MM.1S (cell line): ENCODE measurements at regions not wholly inside any gene's neighbourhood (a gene's known extent, or its start where the extent isn't known, plus 50 kb on each side); places are given as distances from the start of the nearest gene placed in this dataset.
A peak's percentile ranks its signal among the peaks of the same experiment; 100 is the strongest.

Source experiments
- DNase-seq: peaks from one replicate; pipeline ENCODE4 v3.0.0-alpha.2; 2015
- H2AFZ ChIP-seq: fragments of 300-600 bp; sonication (generic); 2 replicates; pipeline ENCODE4 v1.6.0; 2016; ENCODE audit warnings: antibody characterized with exemption, low read length
- H3F3A ChIP-seq: fragments of 300-600 bp; sonication (generic); 2 replicates; pipeline ENCODE4 v1.6.1; 2016; ENCODE audit warnings: mild to moderate bottlenecking, antibody characterized with exemption, low read length, moderate library complexity, mixed read lengths; ENCODE audit not compliant: insufficient read depth
- H3K27ac ChIP-seq: fragments of 300-600 bp; sonication (generic); 2 replicates; pipeline ENCODE4 v1.5.1; 2016; ENCODE audit warnings: mild to moderate bottlenecking, low read length
- H3K27me3 ChIP-seq: fragments of 300-600 bp; sonication (generic); replicated peaks from 2 replicates; pipeline ENCODE4 v1.6.0; 2016; ENCODE audit warnings: low read length; ENCODE audit not compliant: insufficient read depth
- H3K36me3 ChIP-seq: fragments of 300-600 bp; sonication (generic); replicated peaks from 2 replicates; pipeline ENCODE4 v1.6.1; 2016; ENCODE audit warnings: mild to moderate bottlenecking, low read length, mixed read lengths; ENCODE audit not compliant: insufficient read depth
- H3K4me1 ChIP-seq: fragments of 300-600 bp; sonication (generic); 2 replicates; pipeline ENCODE4 v1.6.1; 2016; ENCODE audit warnings: low read length, mixed read lengths
- H3K4me2 ChIP-seq: fragments of 300-600 bp; sonication (generic); 2 replicates; pipeline ENCODE4 v1.6.0; 2016; ENCODE audit warnings: low read depth, low read length
- H3K4me3 ChIP-seq: fragments of 300-600 bp; sonication (generic); 2 replicates; pipeline ENCODE4 v1.5.1; 2016; ENCODE audit warnings: low read length, mixed read lengths
- H3K79me2 ChIP-seq: fragments of 300-600 bp; sonication (generic); 2 replicates; pipeline ENCODE4 v1.6.1; 2016; ENCODE audit warnings: mixed run types, low read length, mixed read lengths
- H3K9ac ChIP-seq: fragments of 300-600 bp; sonication (generic); 2 replicates; pipeline ENCODE4 v1.6.1; 2016; ENCODE audit warnings: low read length, mixed read lengths
- H3K9me2 ChIP-seq: fragments of 300-600 bp; sonication (generic); replicated peaks from 2 replicates; pipeline ENCODE4 v1.6.1; 2016; ENCODE audit warnings: mild to moderate bottlenecking, low read length, mixed read lengths; ENCODE audit not compliant: insufficient read depth
- H3K9me3 ChIP-seq: fragments of 300-600 bp; sonication (generic); replicated peaks from 2 replicates; pipeline ENCODE4 v1.6.1; 2016; ENCODE audit warnings: mild to moderate bottlenecking, low read length, mixed read lengths; ENCODE audit not compliant: insufficient read depth
- H4K20me1 ChIP-seq: fragments of 300-600 bp; sonication (generic); 2 replicates; pipeline ENCODE4 v1.6.1; 2016; ENCODE audit warnings: mild to moderate bottlenecking, low read length, moderate library complexity, mixed read lengths; ENCODE audit not compliant: insufficient read depth
- CTCF ChIP-seq: fragments of 300-600 bp; sonication (generic); IDR thresholded peaks from 2 replicates; pipeline ENCODE4 v1.5.1; 2016; ENCODE audit warnings: antibody characterized with exemption, low read length, mixed read lengths
- EZH2 ChIP-seq: fragments of 300-600 bp; sonication (generic); optimal IDR thresholded peaks from 2 replicates; pipeline ENCODE3; 2017; ENCODE audit warnings: low read depth, mild to moderate bottlenecking, antibody characterized with exemption, low read length, mixed read lengths
- EZH2phosphoT487 ChIP-seq: fragments of 300-600 bp; sonication (generic); IDR thresholded peaks from 2 replicates; pipeline ENCODE4 v1.6.1; 2018; ENCODE audit warnings: antibody characterized with exemption, low read length

GRCh38 chr2:88874063-88874657 lies 182.7 kb downstream of the RPIA start:
- H3F3A ChIP-seq = no peaks in the 10 kb centered on the region
- H3K27me3 ChIP-seq = no peaks in the 10 kb centered on the region
- H3K9me2 ChIP-seq = no peaks in the 10 kb centered on the region
- H3K27ac ChIP-seq = no peak overlapping the region
- H3K79me2 ChIP-seq = no peaks in the 10 kb centered on the region
- H3K36me3 ChIP-seq = no peaks in the 10 kb centered on the region
- no peaks in the 10 kb centered on the region for H3K9me3 ChIP-seq
- H4K20me1 ChIP-seq = no peaks in the 10 kb centered on the region
- TF ChIP-seq CTCF = peak; percentile 81
- no peak for TF ChIP-seq EZH2
- H3K9ac ChIP-seq = no peak overlapping the region
- H2AFZ ChIP-seq = peak overlapping the region; percentile 67
- peak; percentile 75 for DNase-seq
- peak overlapping the region; percentile 50 for H3K4me2 ChIP-seq
- H3K4me1 ChIP-seq = 0 out of 2 replicates have a peak, but pooled peaks cover 3% of the 10 kb centered on the region
- peak overlapping the region; percentile 33; the same call in 1 of the 2 replicates for H3K4me3 ChIP-seq

- Histone ChIP-seq H3K27me3 (no peaks in the 10 kb centered on the region), H3F3A (peaks cover 4% of the 10 kb centered on the region; the same call in 1 of the 2 replicates), H3K4me3 (no peak overlapping the region), H3K79me2 (no peaks in the 10 kb centered on the region), H3K4me2 (no peak overlapping the region), H2AFZ (no peak overlapping the region), H3K9me3 (no peaks in the 10 kb centered on the region), H3K27ac (no peak overlapping the region), H3K4me1 (0 out of 2 replicates have a peak, but pooled peaks cover 3% of the 10 kb centered on the region), H3K9ac (no peak overlapping the region), H3K9me2 (no peaks in the 10 kb centered on the region), H4K20me1 (no peaks in the 10 kb centered on the region), H3K36me3 (no peaks in the 10 kb centered on the region)
- no peak for TF ChIP-seq EZH2phosphoT487
- TF ChIP-seq CTCF = no peak
- TF ChIP-seq EZH2 = no peak
- no peak for DNase-seq
Measured at GRCh38 chr2:88875736-88876135, 184.3 kb downstream of the RPIA start.

- peak overlapping the region; percentile 22; the same call in 1 of the 2 replicates for H3K9ac ChIP-seq
- H3K27ac ChIP-seq = no peak overlapping the region
- H3K9me2 ChIP-seq = no peaks in the 10 kb centered on the region
- peaks cover 18% of the 10 kb centered on the region for H3K4me1 ChIP-seq
- peaks cover 8% of the 10 kb centered on the region; the same call in 1 of the 2 replicates for H3F3A ChIP-seq
- no peaks in the 10 kb centered on the region for H3K79me2 ChIP-seq
- H3K36me3 ChIP-seq = no peaks in the 10 kb centered on the region
- peak; percentile 79 for DNase-seq
- no peaks in the 10 kb centered on the region for H4K20me1 ChIP-seq
- H2AFZ ChIP-seq = peak overlapping the region; percentile 24
- no peaks in the 10 kb centered on the region for H3K27me3 ChIP-seq
- H3K4me3 ChIP-seq = peak overlapping the region; percentile 57
- H3K9me3 ChIP-seq = no peaks in the 10 kb centered on the region
- peak overlapping the region; percentile 74 for H3K4me2 ChIP-seq
- TF ChIP-seq EZH2phosphoT487 (no peak), CTCF (peak; percentile 81)
Measured at GRCh38 chr2:88880441-88880953, 189.0 kb downstream of the RPIA start.
